Fibroblast of lung (primary cell): ENCODE measurements at regions not wholly inside any gene's neighbourhood (a gene's known extent, or its start where the extent isn't known, plus 50 kb on each side); places are given as distances from the start of the nearest gene placed in this dataset.

Experiments used
- DNase-seq, 2 donors: peaks; one replicate each; pipeline versions ENCODE4 v3.0.0 to v3.0.0-alpha.2; 2010; ENCODE audit warnings: low read depth in 2 of 2
- H2AFZ ChIP-seq: 2 replicates; pipeline ENCODE4 v1.5.1; 2012; ENCODE audit warnings: low read length, control low read depth, inconsistent platforms
- H3K27ac ChIP-seq: 2 replicates; pipeline ENCODE4 v1.5.1; 2011; ENCODE audit warnings: low read length, control low read depth; ENCODE audit not compliant: insufficient read depth
- H3K27me3 ChIP-seq: 2 replicates; pipeline ENCODE4 v1.5.1; 2011; ENCODE audit warnings: mild to moderate bottlenecking, low read length; ENCODE audit not compliant: control insufficient read depth, insufficient read depth
- H3K36me3 ChIP-seq: 2 replicates; pipeline ENCODE4 v1.5.1; 2011; ENCODE audit warnings: low read length; ENCODE audit not compliant: control insufficient read depth, insufficient read depth
- H3K4me1 ChIP-seq: 2 replicates; pipeline ENCODE4 v1.5.1; 2011; ENCODE audit warnings: low read length; ENCODE audit not compliant: control insufficient read depth, insufficient read depth; ENCODE audit errors: extremely low read depth
- H3K4me2 ChIP-seq: 2 replicates; pipeline ENCODE4 v1.5.1; 2011; ENCODE audit warnings: low read length, control low read depth; ENCODE audit not compliant: insufficient read depth; ENCODE audit errors: extremely low read depth
- H3K4me3 ChIP-seq, 4 experiments: fragments of 200-600 bp in 1 of 4; sonication (generic) in 1 of 4; replicated peaks in 1 of 4; 2 replicates each; pipeline ENCODE4 v1.5.1; 2011 to 2016; ENCODE audit warnings: low read length in 4 of 4, low read depth in 3 of 4, mild to moderate bottlenecking in 3 of 4, control low read depth in 2 of 4, inconsistent platforms in 1 of 4, mixed read lengths in 1 of 4; ENCODE audit not compliant: insufficient read depth in 1 of 4; ENCODE audit errors: control extremely low read depth in 1 of 4
- H3K79me2 ChIP-seq: 2 replicates; pipeline ENCODE4 v1.5.1; 2012; ENCODE audit warnings: mild to moderate bottlenecking, low read length, inconsistent platforms; ENCODE audit not compliant: control insufficient read depth, insufficient read depth
- H3K9ac ChIP-seq: 2 replicates; pipeline ENCODE4 v1.5.1; 2011; ENCODE audit warnings: mild to moderate bottlenecking, low read length, control low read depth; ENCODE audit not compliant: insufficient read depth
- H3K9me3 ChIP-seq: 2 replicates; pipeline ENCODE4 v1.5.1; 2012; ENCODE audit warnings: low read depth, low read length; ENCODE audit not compliant: control insufficient read depth, insufficient read depth
- H4K20me1 ChIP-seq: 2 replicates; pipeline ENCODE4 v1.5.1; 2011; ENCODE audit warnings: low read length; ENCODE audit not compliant: control insufficient read depth, insufficient read depth; ENCODE audit errors: extremely low read depth
- CTCF ChIP-seq, 2 donors: IDR thresholded peaks in 1 of 2; conservative IDR thresholded peaks in 1 of 2; 1 replicate in 1 of 2; 2 replicates in 1 of 2; pipeline ENCODE4 v1.5.1; 2011 to 2012; ENCODE audit warnings: low read length in 2 of 2, control low read depth in 1 of 2, inconsistent platforms in 1 of 2, low read depth in 1 of 2, mild to moderate bottlenecking in 1 of 2
- EZH2 ChIP-seq: IDR thresholded peaks from 2 replicates; pipeline ENCODE4 v1.5.1; 2012; ENCODE audit warnings: low read length, control low read depth, mild to moderate bottlenecking; ENCODE audit errors: missing control alignments

DNA sequence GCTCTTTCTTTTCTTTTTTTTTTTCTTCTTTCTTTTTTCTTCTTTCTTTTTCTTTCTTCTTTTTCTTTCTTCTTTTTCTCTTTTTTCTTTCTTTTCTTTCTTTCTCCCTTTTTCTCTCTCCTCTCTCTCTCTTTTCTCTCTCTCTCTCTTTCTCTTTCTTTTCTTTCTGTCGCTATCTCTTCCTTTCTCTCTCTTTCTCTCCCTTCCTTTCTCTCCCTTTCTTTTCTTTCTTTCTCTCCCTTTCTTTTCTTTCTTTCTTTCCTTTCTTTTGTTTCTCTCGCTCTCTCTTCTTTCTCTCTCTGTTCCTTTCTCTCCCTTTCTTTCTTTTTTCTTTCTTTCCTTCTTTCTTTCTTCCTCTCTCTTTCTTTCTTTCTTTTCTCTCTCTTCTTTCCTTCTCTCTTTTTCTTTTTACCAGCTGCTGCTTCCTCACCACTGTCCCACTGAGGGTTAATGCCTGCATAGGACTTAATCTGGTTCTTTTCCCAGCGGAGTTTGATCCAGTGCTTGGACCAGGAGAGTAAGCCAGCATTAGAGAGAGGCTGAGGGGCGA, 145.4 kb upstream of the SIX2 start:
- H3K4me2 ChIP-seq, result no peak overlapping the region
- no peak overlapping the region for H3K27ac ChIP-seq
- no peaks in the 10 kb centered on the region for H4K20me1 ChIP-seq
- no peaks in the 10 kb centered on the region for H3K79me2 ChIP-seq
- H3K9me3 ChIP-seq, result no peaks in the 10 kb centered on the region
- no peak overlapping the region for H3K9ac ChIP-seq
- no peaks in the 10 kb centered on the region for H3K36me3 ChIP-seq
- H3K27me3 ChIP-seq, result peaks cover 21% of the 10 kb centered on the region
- H3K4me1 ChIP-seq, result no peaks in the 10 kb centered on the region
- no peak overlapping the region for H2AFZ ChIP-seq
- no peak overlapping the region for H3K4me3 ChIP-seq
- TF ChIP-seq CTCF (conservative IDR thresholded peaks at IDR 0.05 in 1 of 2, IDR thresholded peaks at IDR 0.05 in 1 of 2; ENCODE audit: low read depth in 1 of 2, low read length in 2 of 2) (no peak), EZH2 (no peak)
- DNase-seq, result no peak

GRCh38 chr2:45154144-45154543, 144.9 kb upstream of the SIX2 start:
- Histone ChIP-seq H3K36me3 (no peaks in the 10 kb centered on the region), H4K20me1 (no peaks in the 10 kb centered on the region), H3K79me2 (no peaks in the 10 kb centered on the region), H3K9ac (no peak overlapping the region), H3K4me3 (no peak overlapping the region), H2AFZ (no peak overlapping the region), H3K4me1 (no peaks in the 10 kb centered on the region), H3K9me3 (no peaks in the 10 kb centered on the region), H3K4me2 (no peak overlapping the region), H3K27ac (no peak overlapping the region), H3K27me3 (peaks cover 24% of the 10 kb centered on the region)
- DNase-seq, result no peak
- TF ChIP-seq EZH2 (no peak), CTCF (conservative IDR thresholded peaks at IDR 0.05 in 1 of 2, IDR thresholded peaks at IDR 0.05 in 1 of 2; ENCODE audit: low read depth in 1 of 2, low read length in 2 of 2) (no peak)

- H3K27ac ChIP-seq, result no peak overlapping the region
Observed at GRCh38 chr2:45153121-45153520, 143.9 kb upstream of the SIX2 start.

More at GRCh38 chr2:45153121-45153520, 143.9 kb upstream of the SIX2 start:
- Histone ChIP-seq H3K36me3 (no peaks in the 10 kb centered on the region), H3K4me1 (no peaks in the 10 kb centered on the region), H3K4me2 (no peak overlapping the region), H3K79me2 (no peaks in the 10 kb centered on the region), H3K4me3 (no peak overlapping the region), H3K9me3 (no peaks in the 10 kb centered on the region), H2AFZ (no peak overlapping the region), H3K27me3 (peaks cover 22% of the 10 kb centered on the region), H4K20me1 (no peaks in the 10 kb centered on the region), H3K9ac (no peak overlapping the region)
- TF ChIP-seq EZH2, result no peak
- TF ChIP-seq CTCF (conservative IDR thresholded peaks at IDR 0.05 in 1 of 2, IDR thresholded peaks at IDR 0.05 in 1 of 2; ENCODE audit: low read depth in 1 of 2, low read length in 2 of 2), result no peak
- DNase-seq, result no peak
